ENCODE measurements at regions not wholly inside any gene's neighbourhood (a gene's known extent, or its start where the extent isn't known, plus 50 kb on each side); places are given as distances from the start of the nearest gene placed in this dataset.

DNA sequence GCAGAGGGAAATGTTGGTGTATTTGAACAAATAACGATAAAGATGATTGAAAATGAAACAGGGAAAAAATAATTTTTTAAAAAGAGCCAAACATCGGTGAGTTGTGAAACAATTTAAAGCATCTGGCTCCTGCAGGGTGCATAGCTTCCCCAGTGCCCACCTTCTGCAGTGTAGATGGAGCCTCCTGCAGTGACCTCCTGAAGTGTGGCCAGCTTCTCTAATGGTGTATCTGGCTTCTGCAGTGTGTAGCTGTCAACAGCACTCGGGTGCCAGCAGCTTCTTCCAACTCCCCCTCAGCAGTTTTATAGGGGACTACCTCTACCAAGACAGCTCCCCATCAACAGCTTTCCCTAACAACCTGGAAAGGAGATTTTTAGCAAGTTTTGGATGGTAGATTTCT is 279.4 kb upstream of the SEMA6A start:
- TF ChIP-seq, protein P1, sequence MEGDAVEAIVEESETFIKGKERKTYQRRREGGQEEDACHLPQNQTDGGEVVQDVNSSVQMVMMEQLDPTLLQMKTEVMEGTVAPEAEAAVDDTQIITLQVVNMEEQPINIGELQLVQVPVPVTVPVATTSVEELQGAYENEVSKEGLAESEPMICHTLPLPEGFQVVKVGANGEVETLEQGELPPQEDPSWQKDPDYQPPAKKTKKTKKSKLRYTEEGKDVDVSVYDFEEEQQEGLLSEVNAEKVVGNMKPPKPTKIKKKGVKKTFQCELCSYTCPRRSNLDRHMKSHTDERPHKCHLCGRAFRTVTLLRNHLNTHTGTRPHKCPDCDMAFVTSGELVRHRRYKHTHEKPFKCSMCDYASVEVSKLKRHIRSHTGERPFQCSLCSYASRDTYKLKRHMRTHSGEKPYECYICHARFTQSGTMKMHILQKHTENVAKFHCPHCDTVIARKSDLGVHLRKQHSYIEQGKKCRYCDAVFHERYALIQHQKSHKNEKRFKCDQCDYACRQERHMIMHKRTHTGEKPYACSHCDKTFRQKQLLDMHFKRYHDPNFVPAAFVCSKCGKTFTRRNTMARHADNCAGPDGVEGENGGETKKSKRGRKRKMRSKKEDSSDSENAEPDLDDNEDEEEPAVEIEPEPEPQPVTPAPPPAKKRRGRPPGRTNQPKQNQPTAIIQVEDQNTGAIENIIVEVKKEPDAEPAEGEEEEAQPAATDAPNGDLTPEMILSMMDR (IDR thresholded peaks at IDR 0.05), result no peak
- no peak for TF ChIP-seq POLR2A (IDR thresholded peaks at IDR 0.05)

All from Peyer's patch (tissue), 4 donors.